ENCODE measurements at regions not wholly inside any gene's neighbourhood (a gene's known extent, or its start where the extent isn't known, plus 50 kb on each side); places are given as distances from the start of the nearest gene placed in this dataset.

DNA sequence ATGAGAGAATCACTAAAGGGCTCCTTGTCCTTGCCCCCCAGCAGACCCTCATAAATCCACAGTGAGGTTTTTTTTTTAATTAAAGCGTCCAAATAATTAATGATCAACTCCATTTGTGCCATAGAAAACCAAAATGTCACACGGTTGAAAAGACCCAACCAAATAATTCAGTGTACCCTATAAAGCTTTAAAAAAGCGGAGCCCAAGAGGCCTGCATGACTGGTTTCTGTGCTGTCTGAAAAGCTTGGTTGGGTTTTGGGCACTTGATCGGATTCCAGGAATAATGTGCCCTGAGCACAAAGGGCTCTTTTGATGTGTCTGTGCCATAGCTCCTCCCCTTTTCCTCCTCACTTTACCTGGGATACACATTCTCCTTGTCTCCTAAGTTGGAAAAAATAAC, 523.2 kb downstream of the TNS1 start:
- no peak for DNase-seq (ENCODE audit: low read depth, low spot score)

DNA sequence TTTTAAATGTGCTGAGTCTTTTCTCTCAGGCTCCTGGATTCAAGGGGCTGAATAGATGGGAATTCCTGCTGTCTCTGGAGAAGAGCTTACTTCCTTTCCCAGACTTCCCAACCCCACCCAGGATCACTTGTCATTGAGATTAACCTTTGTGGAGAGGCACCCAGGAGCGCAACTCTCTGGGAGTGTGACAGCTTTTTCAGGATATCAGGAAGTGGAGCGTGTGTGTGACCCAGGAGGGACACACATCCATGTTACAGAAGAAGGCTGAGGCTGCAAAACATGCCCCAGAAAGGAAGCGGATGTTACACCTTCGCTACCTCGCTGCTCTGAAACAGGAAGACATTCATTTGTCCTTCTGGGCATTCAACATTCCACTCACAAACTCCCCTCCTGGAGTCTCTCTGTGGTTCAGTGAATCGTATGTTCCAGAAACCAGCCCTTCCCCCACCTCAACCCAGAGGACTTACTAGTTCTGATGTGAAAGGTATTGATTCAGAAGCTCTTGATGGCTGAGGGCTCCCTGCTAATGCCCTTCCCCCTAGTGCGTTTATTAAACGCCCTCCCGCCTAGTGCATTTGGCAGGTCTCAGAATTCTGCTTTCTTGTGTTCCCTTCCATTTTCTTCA, 523.9 kb downstream of the TNS1 start:
- DNase-seq (ENCODE audit: low read depth, low spot score) = no peak

DNA sequence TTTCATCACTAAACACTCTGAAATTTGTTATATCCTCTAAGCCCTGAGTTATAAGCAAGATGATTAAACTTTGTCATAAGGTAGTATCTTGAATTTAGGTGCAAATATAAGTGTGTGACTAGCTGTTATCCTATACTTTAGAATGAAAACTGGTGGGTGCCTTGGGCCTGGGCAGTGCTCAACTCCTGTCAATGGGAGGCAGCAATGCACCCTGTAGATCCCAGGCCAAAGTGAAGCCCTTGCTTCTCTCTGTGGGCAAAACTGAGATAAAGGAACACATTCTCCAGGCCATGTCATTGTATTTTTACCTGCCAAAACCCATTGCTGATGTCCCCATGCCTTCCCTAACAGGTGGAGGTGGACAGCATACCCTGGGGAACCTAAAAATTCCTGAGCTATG, 525.2 kb downstream of the TNS1 start:
- no peak for DNase-seq (ENCODE audit: low read depth, low spot score)

DNA sequence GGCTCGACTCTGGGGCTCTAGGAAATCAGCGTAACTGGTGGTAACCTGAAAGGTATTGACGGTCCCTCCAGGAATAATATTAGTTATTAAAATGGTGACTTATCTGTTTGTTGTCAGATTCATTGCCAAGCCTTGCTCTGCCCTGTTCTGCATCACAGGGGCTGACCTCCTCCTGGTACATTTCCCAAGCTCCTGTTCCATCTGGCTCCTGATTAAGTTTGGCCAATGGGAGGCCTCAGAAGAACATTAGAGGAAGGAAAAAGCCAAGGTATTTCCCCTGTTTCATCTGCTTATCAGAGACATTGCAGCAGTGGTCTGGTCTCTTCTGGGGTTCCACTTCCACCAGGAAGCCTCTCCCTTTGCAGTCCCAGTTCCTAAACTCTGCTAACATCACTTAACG, 527.0 kb downstream of the TNS1 start:
- no peak for DNase-seq (ENCODE audit: low read depth, low spot score)

DNA sequence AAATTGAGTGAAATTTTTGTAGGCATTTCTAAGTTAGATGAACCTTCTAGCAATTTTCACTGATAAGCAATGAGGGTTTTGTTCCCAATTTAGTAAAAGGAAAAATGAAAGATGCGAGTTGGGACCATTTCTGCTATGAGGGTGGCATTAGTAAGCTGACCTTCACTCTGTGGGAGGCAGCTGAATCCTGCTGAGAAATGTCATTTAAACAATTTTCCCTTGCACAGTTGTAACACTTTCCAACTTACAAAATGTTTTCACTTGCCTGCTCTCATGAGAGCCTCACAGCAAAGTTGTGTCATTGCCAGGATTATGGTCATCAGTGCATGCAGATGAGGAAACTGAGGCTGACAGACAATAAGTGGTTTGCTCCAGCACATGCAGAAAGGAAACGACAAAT, 527.7 kb downstream of the TNS1 start:
- no peak for DNase-seq (ENCODE audit: low read depth, low spot score)

DNA sequence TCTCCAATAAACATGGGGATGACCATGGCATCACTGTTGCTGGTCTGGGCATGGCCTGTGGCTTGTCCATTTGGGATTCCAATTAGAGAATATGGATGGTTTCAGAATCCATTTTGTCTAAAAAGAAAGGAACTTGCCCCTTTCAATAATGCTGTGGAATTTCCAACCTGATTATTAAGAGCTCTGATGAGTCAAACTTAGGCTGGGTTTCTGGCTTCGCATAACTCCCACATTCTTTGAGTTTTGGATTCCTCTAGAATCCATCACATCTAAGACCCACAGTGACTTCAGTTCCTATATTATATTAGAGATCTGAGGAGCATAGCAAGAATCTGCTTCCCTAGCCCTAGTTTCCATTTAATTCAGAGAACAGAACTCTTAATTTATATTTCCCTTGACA, 531.5 kb downstream of the TNS1 start:
- no peak for DNase-seq (ENCODE audit: low read depth, low spot score)

DNA sequence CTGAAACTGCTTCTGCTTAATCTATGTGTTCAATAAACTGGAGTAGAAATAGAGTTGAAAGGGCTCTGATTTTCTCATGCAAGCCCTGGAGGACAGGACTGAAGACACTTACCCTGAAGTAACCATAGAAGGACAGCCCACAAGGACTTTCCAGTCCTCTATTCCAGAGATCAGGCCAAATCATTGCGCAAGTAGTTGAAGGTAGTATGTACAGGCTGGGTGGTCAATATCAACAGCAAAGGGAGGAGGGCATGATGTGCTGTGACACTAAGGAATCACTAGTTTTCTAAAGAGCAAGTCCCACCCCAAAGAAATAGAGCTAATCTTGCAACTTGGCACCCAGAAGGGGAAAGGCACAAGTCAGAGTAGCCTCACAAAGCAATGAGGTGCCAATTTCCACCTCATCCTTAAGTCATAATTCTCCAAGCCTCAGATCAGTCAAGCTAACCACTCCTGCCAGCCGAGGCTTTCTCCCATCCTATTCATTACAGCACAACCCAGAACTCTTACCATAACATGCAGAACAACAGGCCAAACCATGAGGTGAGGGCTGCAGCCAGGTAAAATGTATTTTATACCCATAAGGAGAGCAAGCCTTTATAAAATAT, 533.5 kb downstream of the TNS1 start:
- DNase-seq (ENCODE audit: low read depth, low spot score) = no peak

DNA sequence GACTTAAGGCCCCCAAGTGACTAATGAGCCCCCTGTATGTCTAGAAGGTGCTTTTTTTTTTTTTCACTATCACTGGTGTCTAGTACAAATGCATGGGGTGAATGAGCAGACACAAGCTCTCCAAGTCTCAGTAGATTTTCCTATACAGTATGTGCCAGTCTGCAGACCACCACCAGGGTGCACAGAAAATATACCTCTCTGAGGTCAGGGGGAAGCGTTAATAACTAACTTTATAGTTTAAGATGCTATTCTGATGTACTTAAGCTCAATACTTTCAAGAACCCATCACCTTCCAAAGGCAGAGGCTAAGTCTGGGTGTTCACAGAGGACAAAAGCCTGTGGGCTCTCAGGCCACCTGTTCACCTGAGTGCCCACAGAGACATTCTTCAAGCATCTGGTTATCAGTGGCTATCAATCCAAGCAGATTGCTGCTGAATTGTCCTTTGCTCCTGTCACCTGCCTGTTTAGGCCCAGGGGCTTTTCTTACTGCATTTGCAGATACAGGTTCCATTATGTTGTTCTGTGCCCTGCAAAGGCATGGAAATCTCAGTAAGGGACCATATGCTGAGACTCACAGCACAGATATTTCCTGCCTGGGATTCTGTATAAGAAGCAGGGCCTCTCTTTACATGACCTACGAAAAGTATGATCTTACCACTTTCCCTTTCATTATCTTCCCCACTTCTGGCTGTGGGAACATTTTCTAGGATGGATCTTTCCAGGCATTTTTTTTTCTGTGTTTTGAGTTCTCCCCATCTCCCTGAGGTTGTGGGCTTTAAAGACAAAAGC, 534.6 kb downstream of the TNS1 start:
- DNase-seq (ENCODE audit: low read depth, low spot score) = no peak

DNA sequence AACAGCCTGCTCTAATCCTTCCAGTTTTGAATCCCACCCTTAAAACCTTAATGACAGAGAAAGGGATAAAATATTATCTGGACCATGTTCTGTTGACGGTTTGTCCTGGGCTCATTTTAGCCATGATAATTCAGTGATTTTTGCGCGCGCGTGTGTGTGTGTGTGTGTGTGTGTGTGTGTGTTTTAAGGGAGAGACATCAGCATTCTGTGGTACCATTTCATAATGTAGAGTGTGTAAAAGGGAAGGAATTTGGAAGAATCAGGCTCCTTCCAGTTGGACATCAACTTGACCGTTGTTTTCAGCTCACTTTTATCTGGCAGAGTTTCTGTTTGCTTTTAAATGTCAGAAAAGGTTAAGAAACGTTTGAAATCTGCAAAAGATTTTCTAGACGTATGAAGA, 535.5 kb downstream of the TNS1 start:
- no peak for DNase-seq (ENCODE audit: low read depth, low spot score)

DNA sequence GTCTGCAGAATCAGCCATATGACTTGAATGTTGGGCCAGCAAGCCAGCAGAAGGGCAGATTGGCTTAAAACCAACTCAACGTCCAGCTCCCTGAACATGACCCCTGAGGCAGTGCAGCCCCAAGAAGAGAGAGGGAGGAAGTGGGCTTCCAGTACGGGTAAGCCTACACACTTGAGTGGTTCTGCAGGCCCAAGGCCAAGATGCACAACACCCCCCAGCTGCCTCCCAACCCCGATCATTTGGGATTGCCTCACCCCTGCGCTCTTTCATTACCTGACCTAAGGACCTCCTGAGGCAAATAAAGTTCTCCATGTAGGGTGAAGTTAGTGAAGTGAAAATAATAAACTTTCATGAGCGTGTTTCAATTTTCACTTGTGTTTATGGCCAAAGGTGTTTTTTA, 536.0 kb downstream of the TNS1 start:
- no peak for DNase-seq (ENCODE audit: low read depth, low spot score)

DNA sequence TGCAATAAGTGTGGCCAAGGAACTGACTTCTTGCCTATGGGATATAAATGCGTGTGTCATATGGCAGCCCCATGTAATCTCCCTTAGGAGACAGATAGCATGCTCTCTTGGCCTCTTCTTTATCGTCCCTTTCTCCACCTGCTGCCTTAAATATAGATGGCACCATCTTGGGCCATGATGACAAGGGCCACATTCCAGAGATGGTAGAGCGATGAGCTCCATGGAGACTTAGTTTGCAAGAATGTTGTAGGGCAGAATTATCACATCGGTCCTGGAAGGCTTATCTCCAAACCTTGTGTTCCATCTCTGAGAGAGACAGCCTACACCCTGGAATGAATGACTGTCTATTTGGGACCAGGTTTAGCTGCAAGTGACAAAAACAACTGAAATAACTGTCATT, 536.7 kb downstream of the TNS1 start:
- DNase-seq (ENCODE audit: low read depth, low spot score) = no peak

DNA sequence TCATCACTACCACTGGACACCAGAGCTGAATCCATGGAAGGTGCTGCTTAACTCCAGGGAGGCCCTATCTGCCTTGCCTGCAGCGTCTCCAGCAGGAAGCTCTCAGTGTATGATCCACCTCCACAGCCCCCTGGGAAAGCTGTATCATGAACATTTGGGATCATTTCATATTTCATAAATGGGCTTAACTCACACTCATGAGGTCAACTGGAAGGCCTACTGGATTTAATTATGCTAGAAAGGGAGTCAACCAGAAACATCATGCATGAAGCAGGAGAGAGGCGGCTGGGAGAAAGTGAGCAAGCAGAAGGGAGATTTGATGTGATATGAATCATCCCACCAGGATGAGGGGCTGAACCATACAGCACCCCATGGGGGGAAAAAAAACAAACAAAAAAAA, 537.7 kb downstream of the TNS1 start:
- no peak for DNase-seq (ENCODE audit: low read depth, low spot score)

DNA sequence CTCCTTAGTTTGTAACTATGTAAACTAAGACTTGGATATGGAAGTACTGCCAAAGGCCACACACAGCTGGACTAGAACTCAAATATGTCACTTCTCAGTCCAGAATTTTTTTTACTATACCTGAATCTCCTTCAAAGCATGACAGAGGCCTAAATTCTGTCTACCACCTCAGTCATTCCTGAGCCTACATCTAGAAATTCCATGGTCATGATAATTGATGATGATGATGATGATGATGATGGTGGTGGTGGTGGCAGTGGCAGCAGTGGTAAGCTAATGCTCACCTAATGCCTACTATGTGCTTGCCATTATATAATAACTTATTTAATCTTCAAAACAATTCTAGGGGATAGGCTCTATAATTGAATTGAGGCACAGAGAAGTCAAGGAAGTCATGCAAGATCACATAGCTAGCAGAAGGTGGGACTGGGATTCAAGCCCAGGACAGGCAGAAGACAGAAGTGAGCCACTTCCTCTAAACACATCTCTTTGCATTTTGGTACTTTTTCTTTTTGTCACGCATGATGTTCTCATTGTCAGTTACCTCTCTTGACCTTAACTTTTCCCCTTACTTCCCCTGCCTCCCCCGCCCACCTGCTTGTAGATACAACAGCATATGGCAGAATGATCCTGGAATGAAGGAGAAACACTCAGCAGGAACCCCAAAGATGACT, 539.3 kb downstream of the TNS1 start:
- no peak for DNase-seq (ENCODE audit: low read depth, low spot score)

DNA sequence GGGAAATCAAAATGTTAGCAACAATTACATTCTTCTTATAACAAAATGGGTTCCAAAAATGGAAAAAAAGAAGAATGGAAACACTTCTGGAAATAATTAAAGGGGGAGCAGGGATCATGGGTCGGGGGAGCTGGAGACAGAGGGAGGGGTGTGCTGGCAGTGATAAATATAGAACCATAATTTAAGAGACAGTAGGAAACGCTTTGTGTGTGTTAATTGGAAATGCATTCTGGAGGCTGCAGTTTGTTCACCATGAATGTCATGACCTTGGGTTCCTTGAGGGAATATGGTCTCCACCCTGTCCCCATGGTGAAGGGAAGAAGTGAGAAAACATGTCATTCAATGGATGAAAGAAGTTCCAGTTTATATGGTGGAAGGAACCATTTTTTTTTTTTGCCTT, 540.7 kb downstream of the TNS1 start:
- no peak for DNase-seq (ENCODE audit: low read depth, low spot score)

DNA sequence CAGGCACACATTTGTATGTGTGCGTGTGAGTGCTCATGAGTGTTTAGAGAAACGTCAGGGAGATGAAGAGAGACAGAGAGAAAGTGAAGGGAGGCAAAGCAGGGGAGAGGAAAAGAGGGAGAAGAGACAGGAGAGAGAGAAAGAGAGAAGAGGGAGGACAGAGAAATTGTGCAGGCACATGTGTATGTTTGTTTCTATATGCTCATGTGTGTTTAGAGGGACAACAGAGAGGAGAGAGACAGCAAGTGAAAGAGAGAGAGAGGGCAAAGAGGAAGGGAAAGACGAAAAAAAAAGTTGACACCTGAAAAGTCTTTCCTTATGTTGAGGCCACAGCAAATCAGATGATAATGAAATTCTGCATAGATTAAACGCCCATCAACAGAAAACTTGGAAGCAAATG, 541.1 kb downstream of the TNS1 start:
- DNase-seq (ENCODE audit: low read depth, low spot score) = no peak

DNA sequence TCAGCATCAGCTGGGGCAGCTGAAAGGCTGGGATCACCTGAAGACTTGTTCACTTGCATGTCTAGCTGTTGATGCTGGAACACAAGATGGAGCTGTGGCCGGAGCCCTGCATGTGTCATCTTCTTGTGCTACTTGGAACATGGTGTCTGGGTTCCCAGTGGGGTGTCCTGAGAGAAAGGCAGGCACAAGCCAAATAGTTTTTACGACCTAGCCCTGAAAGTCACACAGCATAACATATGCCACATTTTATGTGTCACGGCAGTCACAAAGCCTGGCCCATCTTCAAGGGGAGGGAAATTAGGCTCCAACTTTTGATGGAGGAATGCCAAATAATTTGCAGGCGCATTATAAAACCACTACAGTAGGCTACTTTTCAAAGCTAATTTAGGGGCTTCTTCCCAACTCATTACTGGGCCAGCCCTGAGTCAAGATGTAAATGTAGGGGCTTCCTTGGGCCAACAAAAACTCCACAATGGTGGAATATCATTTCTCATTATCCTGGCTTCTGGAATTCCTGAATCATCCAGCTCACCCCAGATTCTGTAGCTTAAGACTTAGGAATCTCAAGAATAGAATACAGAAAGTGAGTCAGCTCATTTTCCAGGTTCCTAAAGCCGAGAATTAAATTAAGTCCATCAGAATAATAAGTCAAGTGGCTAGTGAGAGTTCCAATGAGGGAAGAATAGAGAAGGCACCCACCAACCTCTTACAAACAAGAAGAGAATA, 543.0 kb downstream of the TNS1 start:
- DNase-seq (ENCODE audit: low read depth, low spot score) = no peak

DNA sequence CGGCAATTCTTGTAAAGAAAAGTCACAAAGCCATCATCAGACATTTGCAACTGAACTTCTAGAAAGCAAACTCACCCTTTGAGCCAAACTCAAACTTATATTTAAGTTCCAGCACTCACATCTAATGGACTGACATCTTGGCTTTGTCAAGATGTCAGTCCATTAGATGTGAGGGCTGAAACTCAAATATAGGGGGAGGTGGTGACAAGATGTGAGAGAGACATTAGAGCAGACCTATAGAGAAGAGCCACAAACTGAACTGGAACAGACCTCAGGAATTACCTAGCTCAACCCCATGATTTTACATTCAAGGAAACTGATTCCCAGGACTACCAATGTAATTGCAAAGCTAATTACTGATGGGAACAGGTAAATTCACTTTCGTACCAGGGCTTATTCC, 543.8 kb downstream of the TNS1 start:
- no peak for DNase-seq (ENCODE audit: low read depth, low spot score)

DNA sequence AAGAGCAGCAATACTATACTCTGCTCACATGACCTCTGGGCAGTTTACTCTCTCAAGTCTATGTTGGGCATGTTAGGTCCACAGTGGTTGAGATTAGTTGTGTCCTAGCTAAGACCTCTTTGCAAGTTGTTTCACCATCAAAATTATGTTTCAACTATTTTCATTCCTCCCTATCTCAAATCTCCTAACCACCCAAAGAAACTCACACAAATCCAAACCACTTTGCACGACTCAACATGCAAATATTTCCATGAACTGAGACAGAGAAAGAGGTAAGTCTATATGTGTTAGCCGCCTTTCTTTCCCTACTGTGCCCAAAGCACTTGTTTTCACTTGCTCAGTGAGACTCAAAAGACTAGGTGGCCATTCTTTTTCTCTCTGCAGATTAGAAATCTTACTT, 546.8 kb downstream of the TNS1 start:
- no peak for DNase-seq (ENCODE audit: low read depth, low spot score)

DNA sequence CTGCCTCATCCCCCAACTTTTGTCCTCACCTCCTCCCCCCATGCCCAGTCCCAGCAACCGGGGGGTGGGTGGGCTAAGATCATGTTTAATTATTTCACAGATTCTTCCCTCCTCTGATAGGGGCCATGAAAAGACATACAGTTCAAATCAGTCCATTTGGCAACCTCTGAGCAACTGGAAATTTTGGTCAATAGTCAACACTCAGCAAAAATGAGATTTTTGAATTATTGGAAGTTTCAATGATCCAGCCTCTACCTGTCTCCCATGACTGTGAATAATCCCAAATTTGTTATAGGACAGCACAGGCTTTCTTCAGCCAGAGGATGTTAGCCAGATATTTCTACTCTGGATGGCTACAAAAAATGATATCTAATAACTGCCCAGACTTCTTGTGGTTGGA, 549.9 kb downstream of the TNS1 start:
- no peak for DNase-seq (ENCODE audit: low read depth, low spot score)

DNA sequence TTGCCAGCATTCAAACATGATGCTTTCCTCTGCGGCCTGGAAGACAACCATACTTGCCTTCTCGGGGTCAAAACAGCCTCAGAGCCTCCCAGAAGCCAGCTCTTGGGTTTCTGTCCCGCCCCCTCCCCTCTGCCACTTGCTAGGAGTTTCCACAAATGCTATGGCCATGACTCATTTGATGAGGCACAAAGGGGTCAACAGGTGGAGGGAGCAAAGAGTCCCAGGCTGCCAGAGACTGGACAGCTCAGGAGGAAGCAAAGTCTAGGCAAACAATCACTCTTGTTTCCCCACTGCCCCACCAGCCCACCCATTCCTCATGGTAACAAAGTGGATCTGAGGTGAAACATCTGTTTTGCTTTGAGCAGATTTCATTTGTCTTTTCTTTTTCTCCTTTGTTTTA, 551.1 kb downstream of the TNS1 start:
- no peak for DNase-seq (ENCODE audit: low read depth, low spot score)

DNA sequence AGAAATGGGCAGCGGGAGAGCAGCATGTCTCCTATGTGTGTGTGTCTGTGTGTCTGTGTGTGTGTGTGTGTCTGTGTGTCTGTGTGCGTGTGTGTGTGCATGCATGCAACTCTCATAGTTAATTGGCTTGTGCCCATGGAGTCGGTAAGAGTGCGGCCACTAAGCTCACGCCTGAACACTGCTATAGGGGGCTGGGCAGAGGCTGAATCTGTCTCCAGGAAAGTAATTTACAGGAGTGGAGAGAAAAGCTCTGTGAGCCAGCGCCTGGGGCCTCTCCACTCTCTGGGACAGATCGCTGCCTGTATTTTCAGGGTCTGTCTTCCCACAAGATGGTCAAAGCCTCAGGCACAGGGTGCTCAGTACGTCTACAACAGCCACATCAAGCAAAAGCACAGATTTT, 553.4 kb downstream of the TNS1 start:
- no peak for DNase-seq (ENCODE audit: low read depth, low spot score)

DNA sequence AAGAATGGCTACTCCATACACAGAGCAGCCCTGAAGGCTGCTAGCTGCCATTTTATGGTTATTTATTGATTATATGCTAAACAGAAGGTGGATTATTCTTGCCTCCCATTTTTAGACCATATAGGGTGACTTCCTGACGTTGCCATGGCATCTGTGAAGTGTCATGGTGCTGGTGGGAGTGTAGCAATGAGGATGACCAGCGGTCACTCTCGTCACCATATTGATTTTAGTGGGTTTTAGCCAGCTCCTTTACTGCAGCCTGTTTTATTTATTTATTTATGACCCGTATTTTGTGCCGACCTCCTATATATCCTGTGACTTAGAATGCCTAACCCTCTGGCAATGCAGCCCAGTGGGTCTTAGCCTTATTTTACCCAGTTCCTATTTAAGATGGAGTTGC, 553.9 kb downstream of the TNS1 start:
- no peak for DNase-seq (ENCODE audit: low read depth, low spot score)
